Tibial nerve (tissue), 4 donors: ENCODE measurements at regions not wholly inside any gene's neighbourhood (a gene's known extent, or its start where the extent isn't known, plus 50 kb on each side); places are given as distances from the start of the nearest gene placed in this dataset.

Experiments used
- CTCF ChIP-seq, 5 experiments: fragments of 200-600 bp in 3 of 5; fragments of 450-650 bp in 2 of 5; sonication (generic) in 3 of 5; IDR thresholded peaks; one replicate each; pipeline ENCODE4 v1.5.1; 2016 to 2019; ENCODE audit warnings: antibody characterized with exemption in 5 of 5, mild to moderate bottlenecking in 3 of 5, moderate library complexity in 2 of 5
- EP300 ChIP-seq, 2 donors: sonication (generic); formaldehyde crosslinking; IDR thresholded peaks; one replicate each; pipeline ENCODE4 v1.6.1; 2017; ENCODE audit warnings: antibody characterized with exemption in 2 of 2, mild to moderate bottlenecking in 1 of 2
- POLR2A ChIP-seq, 2 donors: fragments of 450-650 bp; IDR thresholded peaks; one replicate each; pipeline ENCODE4 v1.6.1; 2017; ENCODE audit warnings: antibody characterized with exemption in 2 of 2, mild to moderate bottlenecking in 2 of 2, moderate library complexity in 2 of 2

- TF ChIP-seq CTCF (IDR thresholded peaks at IDR 0.05), result no peak
- TF ChIP-seq POLR2A (IDR thresholded peaks at IDR 0.05), result no peak
- no peak for TF ChIP-seq EP300 (IDR thresholded peaks at IDR 0.05)
Measured at GRCh38 chr2:226634943-226635604, 164.5 kb downstream of the IRS1 start.
